BLaER1 treated with 17β-estradiol and CSF1 and Interleukin-3, amounts not matched to agents 10 nM and 100 nM (cell line): ENCODE measurements at regions not wholly inside any gene's neighbourhood (a gene's known extent, or its start where the extent isn't known, plus 50 kb on each side); places are given as distances from the start of the nearest gene placed in this dataset.
"Not testable (repeated sequence)": the region's sequence is repeated elsewhere in the genome, so short reads cannot be mapped to it uniquely, and the experiment has no call there.

Experiments
- H3K27ac ChIP-seq, 11 experiments: shearing (Covaris generic); formaldehyde crosslinking; 2 replicates each; pipeline ENCODE4 v1.8.1; 2022
- H3K27me3 ChIP-seq, 11 experiments: shearing (Covaris generic); formaldehyde crosslinking; 2 replicates each; pipeline ENCODE4 v1.8.1; 2022
- H3K36me3 ChIP-seq, 11 experiments: shearing (Covaris generic); formaldehyde crosslinking; 2 replicates each; pipeline ENCODE4 v1.8.1; 2022
- H3K4me1 ChIP-seq, 10 experiments: shearing (Covaris generic); formaldehyde crosslinking; 2 replicates each; pipeline ENCODE4 v1.8.1; 2022
- H3K4me2 ChIP-seq, 11 experiments: shearing (Covaris generic); formaldehyde crosslinking; 2 replicates each; pipeline ENCODE4 v1.8.1; 2022
- H3K4me3 ChIP-seq, 10 experiments: shearing (Covaris generic); formaldehyde crosslinking; 2 replicates each; pipeline ENCODE4 v1.8.1; 2022
- H3K9ac ChIP-seq, 11 experiments: shearing (Covaris generic); formaldehyde crosslinking; 2 replicates each; pipeline ENCODE4 v1.8.1; 2022
- H3K9me3 ChIP-seq, 11 experiments: shearing (Covaris generic); formaldehyde crosslinking; replicated peaks in 1 of 11; 2 replicates each; pipeline ENCODE4 v1.8.1; 2022
- H4K20me1 ChIP-seq, 11 experiments: shearing (Covaris generic); formaldehyde crosslinking; 2 replicates each; pipeline ENCODE4 v1.8.1; 2022
- Cebpa-rat ChIP-seq, 11 experiments: shearing (Covaris generic); IDR thresholded peaks; 2 replicates each; pipeline ENCODE4 v1.8.1; 2022

GRCh38 chr3:130569461-130570365 is 52.7 kb downstream of the COL6A6 start:
- H3K4me2 ChIP-seq: no peak overlapping the region
- no peaks in the 10 kb centered on the region for H3K4me1 ChIP-seq
- H3K36me3 ChIP-seq: no peaks in the 10 kb centered on the region
- no peak overlapping the region for H3K4me3 ChIP-seq
- H3K27me3 ChIP-seq: no peaks in the 10 kb centered on the region
- no peak overlapping the region for H3K27ac ChIP-seq
- no peaks in the 10 kb centered on the region; a peak in 1 of 22 replicates for H4K20me1 ChIP-seq
- H3K9me3 ChIP-seq: no peaks in the 10 kb centered on the region
- TF ChIP-seq Cebpa-rat (IDR thresholded peaks at IDR 0.05): no peak
- no peak overlapping the region for H3K9ac ChIP-seq

- Histone ChIP-seq H3K27ac (no peak overlapping the region), H3K4me1 (no peaks in the 10 kb centered on the region), H3K27me3 (no peaks in the 10 kb centered on the region), H3K4me3 (no peak overlapping the region), H3K4me2 (no peak overlapping the region), H3K9ac (no peak overlapping the region), H3K9me3 (no peaks in the 10 kb centered on the region), H3K36me3 (no peaks in the 10 kb centered on the region), H4K20me1 (no peaks in the 10 kb centered on the region; a peak in 1 of 22 replicates)
- no peak for TF ChIP-seq Cebpa-rat (IDR thresholded peaks at IDR 0.05)
These were observed 55.8 kb downstream of the COL6A6 start for GRCh38 chr3:130572769-130573168.

GRCh38 chr3:130576375-130577266 is 59.6 kb downstream of the COL6A6 start:
- Histone ChIP-seq H3K9ac (no peak overlapping the region), H3K4me2 (no peak overlapping the region), H3K36me3 (no peaks in the 10 kb centered on the region), H3K9me3 (no peaks in the 10 kb centered on the region), H3K27ac (no peak overlapping the region), H3K4me1 (no peaks in the 10 kb centered on the region), H3K4me3 (no peak overlapping the region), H4K20me1 (no peaks in the 10 kb centered on the region; a peak in 1 of 22 replicates), H3K27me3 (no peaks in the 10 kb centered on the region)
- TF ChIP-seq Cebpa-rat (IDR thresholded peaks at IDR 0.05): no peak

- Histone ChIP-seq H3K27me3 (no peaks in the 10 kb centered on the region), H3K4me2 (no peak overlapping the region), H3K9ac (no peak overlapping the region), H3K36me3 (no peaks in the 10 kb centered on the region), H3K4me3 (no peak overlapping the region), H3K9me3 (no peaks in the 10 kb centered on the region), H3K4me1 (no peaks in the 10 kb centered on the region), H4K20me1 (no peaks in the 10 kb centered on the region), H3K27ac (no peak overlapping the region)
- no peak for TF ChIP-seq Cebpa-rat (IDR thresholded peaks at IDR 0.05)
These were observed 65.6 kb downstream of the COL6A6 start for GRCh38 chr3:130582457-130583153.

GRCh38 chr3:130594749-130595148 is 77.8 kb downstream of the COL6A6 start:
- not testable (repeated sequence) for H3K27ac ChIP-seq, H4K20me1 ChIP-seq, H3K27me3 ChIP-seq, H3K9ac ChIP-seq, H3K4me3 ChIP-seq, H3K4me2 ChIP-seq, H3K36me3 ChIP-seq, H3K4me1 ChIP-seq
- peaks cover 0 to 16% (median 6%) of the 10 kb centered on the region in 11 experiments; a peak in 13 of 22 replicates for H3K9me3 ChIP-seq

- Histone ChIP-seq H3K27ac (no peak overlapping the region), H3K4me2 (no peak overlapping the region), H3K36me3 (no peaks in the 10 kb centered on the region), H3K9me3 (peaks cover 0 to 16% (median 6%) of the 10 kb centered on the region in 11 experiments; a peak in 13 of 22 replicates), H4K20me1 (no peaks in the 10 kb centered on the region), H3K9ac (no peak overlapping the region), H3K4me3 (no peak overlapping the region), H3K27me3 (no peaks in the 10 kb centered on the region), H3K4me1 (no peaks in the 10 kb centered on the region; a peak in 1 of 20 replicates)
- TF ChIP-seq Cebpa-rat (IDR thresholded peaks at IDR 0.05): no peak
These were observed 79.5 kb downstream of the COL6A6 start for GRCh38 chr3:130596484-130596883.

GRCh38 chr3:130601442-130601971 is 84.5 kb downstream of the COL6A6 start:
- H3K9ac ChIP-seq: no peak overlapping the region
- H3K4me2 ChIP-seq: no peak overlapping the region
- no peaks in the 10 kb centered on the region for H3K4me1 ChIP-seq
- H3K27me3 ChIP-seq: no peaks in the 10 kb centered on the region
- no peaks in the 10 kb centered on the region for H4K20me1 ChIP-seq
- peaks cover 9 to 30% (median 20%) of the 10 kb centered on the region in 11 experiments; a peak in 21 of 22 replicates for H3K9me3 ChIP-seq
- H3K4me3 ChIP-seq: no peak overlapping the region
- H3K27ac ChIP-seq: no peak overlapping the region
- H3K36me3 ChIP-seq: no peaks in the 10 kb centered on the region
- TF ChIP-seq Cebpa-rat (IDR thresholded peaks at IDR 0.05): no peak

- Histone ChIP-seq H3K36me3 (no peaks in the 10 kb centered on the region), H4K20me1 (no peaks in the 10 kb centered on the region), H3K9me3 (peaks cover 26 to 57% (median 44%) of the 10 kb centered on the region in 11 experiments), H3K27ac (peak overlapping the region in 1 of 11 experiments; percentile 23; a peak in 1 of 22 replicates), H3K4me2 (no peak overlapping the region), H3K4me1 (no peaks in the 10 kb centered on the region), H3K27me3 (no peaks in the 10 kb centered on the region), H3K4me3 (no peak overlapping the region), H3K9ac (no peak overlapping the region)
- TF ChIP-seq Cebpa-rat (IDR thresholded peaks at IDR 0.05): no peak
These were observed 87.8 kb downstream of the COL6A6 start for GRCh38 chr3:130604806-130605205.

- no peak for TF ChIP-seq Cebpa-rat (IDR thresholded peaks at IDR 0.05)
- Histone ChIP-seq H3K4me2 (no peak overlapping the region), H3K36me3 (no peaks in the 10 kb centered on the region), H3K9me3 (peaks cover 26 to 57% (median 44%) of the 10 kb centered on the region in 11 experiments), H3K4me1 (no peaks in the 10 kb centered on the region), H3K4me3 (no peak overlapping the region), H4K20me1 (no peaks in the 10 kb centered on the region), H3K27ac (no peak overlapping the region), H3K27me3 (no peaks in the 10 kb centered on the region), H3K9ac (no peak overlapping the region)
These were observed 89.4 kb downstream of the COL6A6 start for GRCh38 chr3:130606336-130606735.
